22Rv1 (cell line): ENCODE measurements at regions not wholly inside any gene's neighbourhood (a gene's known extent, or its start where the extent isn't known, plus 50 kb on each side); places are given as distances from the start of the nearest gene placed in this dataset.

Source experiments
- H3K27ac ChIP-seq: fragments of 450-650 bp; 2 replicates; pipeline ENCODE4 v1.5.1; 2017
- ZFX ChIP-seq: fragments of 450-650 bp; IDR thresholded peaks from 2 replicates; pipeline ENCODE4 v1.6.1; 2017; ENCODE audit warnings: antibody characterized with exemption, borderline replicate concordance
- TF ChIP-seq, protein P1 (sequence below): fragments of 450-650 bp; IDR thresholded peaks from 2 replicates; pipeline ENCODE4 v1.5.1; 2017; ENCODE audit warnings: mild to moderate bottlenecking

DNA sequence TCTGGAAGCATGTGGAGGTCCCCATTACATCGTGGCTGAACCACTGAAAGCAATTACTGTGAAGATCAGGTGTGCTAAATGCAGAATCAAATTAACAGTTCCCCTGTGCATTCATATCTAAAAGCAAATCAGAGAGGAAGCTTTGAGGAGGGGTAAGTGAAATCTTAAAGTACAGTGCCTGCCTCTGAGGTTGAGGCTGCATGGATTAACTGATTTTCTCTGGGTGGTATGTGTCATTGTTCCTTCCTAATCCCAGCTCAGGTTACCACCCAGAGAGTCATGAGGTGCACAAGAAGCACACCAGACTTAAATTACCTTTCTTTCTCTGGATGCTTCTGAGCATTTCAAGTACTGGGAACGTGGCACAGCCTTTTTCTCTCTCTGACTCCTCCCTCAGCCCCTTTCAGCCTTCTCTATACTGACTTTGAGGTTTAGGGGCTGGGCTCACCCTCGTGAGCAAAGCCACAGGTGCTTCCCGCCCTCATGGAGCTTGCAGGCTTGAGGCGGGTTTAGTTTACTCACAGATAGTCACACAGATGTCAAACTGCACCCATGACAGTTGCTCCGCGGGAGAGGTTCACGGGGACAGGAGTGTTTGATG is 237.6 kb upstream of the CRY1 start:
- TF ChIP-seq, protein P1, sequence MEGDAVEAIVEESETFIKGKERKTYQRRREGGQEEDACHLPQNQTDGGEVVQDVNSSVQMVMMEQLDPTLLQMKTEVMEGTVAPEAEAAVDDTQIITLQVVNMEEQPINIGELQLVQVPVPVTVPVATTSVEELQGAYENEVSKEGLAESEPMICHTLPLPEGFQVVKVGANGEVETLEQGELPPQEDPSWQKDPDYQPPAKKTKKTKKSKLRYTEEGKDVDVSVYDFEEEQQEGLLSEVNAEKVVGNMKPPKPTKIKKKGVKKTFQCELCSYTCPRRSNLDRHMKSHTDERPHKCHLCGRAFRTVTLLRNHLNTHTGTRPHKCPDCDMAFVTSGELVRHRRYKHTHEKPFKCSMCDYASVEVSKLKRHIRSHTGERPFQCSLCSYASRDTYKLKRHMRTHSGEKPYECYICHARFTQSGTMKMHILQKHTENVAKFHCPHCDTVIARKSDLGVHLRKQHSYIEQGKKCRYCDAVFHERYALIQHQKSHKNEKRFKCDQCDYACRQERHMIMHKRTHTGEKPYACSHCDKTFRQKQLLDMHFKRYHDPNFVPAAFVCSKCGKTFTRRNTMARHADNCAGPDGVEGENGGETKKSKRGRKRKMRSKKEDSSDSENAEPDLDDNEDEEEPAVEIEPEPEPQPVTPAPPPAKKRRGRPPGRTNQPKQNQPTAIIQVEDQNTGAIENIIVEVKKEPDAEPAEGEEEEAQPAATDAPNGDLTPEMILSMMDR = no peak
- TF ChIP-seq ZFX = no peak
- H3K27ac ChIP-seq = no peak overlapping the region

DNA sequence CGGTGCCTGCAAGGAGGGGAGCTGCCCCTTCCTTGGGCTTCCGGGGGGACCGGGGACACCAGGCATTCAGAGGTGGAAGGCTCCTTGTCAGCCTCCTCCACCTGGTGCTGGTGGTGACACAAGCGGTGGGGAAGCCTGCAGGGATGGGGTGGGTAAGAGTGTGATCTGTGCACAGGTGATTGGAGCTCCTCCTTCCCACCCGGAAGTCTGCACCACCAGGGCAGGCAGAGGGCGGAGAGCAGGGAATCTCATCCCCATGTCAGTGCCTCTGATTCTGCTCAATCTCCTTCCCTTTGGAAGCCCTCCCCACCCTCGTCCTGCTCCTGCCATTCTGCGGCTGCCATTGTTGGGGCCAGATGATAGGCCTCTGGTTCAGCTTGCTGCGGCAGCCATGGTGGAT is 238.1 kb upstream of the CRY1 start:
- no peak overlapping the region for H3K27ac ChIP-seq
- TF ChIP-seq ZFX = no peak
- TF ChIP-seq, protein P1 = no peak

DNA sequence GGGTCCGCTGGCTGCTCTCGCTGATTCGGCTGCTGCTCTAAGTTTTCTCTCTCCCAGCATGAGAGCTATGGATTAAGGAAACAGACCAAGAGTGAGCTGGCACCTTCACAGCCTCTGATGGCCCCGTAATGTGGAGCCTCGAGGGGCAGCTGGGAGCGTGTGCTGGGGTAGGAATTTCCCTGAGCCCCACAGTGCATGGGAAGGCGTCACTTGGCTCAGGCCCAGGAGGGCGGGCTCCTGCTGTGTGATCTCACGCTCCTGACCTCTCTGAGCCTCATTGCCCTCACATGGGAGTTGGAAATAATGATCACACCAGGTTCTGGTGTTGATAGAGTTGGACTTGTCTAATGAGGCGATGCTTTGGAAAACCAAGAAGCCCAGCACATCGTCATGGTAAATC is 238.6 kb upstream of the CRY1 start:
- H3K27ac ChIP-seq = no peak overlapping the region
- no peak for TF ChIP-seq ZFX
- TF ChIP-seq, protein P1 = no peak

DNA sequence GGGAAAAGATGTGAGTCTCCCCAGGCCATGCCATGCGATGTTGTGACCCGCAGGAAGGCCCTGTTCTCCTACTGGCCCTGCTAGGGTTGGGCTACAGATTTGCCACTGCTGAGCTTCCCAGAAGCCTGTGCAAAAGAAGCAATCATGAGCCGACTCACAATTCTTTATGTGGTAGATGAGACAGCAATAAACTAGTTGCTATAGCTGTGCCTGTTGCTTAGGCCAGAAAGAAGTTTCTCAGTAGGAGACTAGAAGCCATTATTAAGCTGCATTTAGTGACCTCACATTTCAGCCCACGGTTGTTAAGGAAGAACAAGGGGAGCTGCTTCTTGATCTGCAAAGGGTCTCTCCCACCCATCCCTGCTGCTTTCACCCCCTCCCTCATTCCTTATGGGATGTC is 239.4 kb upstream of the CRY1 start:
- TF ChIP-seq, protein P1 = no peak
- no peak for TF ChIP-seq ZFX
- H3K27ac ChIP-seq = no peak overlapping the region

DNA sequence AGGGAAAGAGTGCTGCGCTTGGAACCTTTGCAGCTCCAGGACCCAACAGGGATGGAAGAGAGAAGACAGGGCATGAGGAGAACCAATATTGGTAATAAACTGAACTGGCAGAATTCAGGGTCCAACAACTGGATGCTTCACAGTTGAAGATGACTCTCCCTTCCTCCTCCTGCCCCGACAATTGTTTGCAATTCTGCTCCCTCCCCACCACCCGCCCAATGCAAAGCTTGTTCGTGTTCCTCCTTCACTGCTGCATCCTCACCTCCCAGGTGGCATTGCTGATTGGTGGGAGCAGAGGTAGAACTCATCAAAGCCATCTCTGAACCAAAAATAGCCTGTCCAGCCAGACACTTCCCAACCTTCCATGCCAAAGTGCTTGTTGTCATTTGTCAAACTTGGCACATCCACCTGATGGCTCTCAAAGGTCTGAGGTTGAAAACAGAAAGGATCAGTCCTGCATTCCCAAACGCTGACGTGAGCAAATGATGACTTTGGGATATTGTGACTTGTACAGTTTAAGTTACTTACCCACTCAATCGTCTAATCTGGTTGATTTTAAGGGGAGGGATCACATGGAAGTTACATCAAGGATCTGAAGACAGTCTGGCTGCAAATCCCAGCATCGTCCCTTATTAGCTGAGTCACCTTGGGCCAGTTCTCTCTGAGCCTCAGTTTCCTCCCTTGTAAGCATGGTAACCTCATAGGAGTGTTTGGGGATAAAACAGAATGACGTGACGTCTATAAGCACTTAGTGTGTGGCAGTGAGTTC is 242.6 kb upstream of the CRY1 start:
- no peak overlapping the region for H3K27ac ChIP-seq
- no peak for TF ChIP-seq ZFX
- TF ChIP-seq, protein P1 = no peak

DNA sequence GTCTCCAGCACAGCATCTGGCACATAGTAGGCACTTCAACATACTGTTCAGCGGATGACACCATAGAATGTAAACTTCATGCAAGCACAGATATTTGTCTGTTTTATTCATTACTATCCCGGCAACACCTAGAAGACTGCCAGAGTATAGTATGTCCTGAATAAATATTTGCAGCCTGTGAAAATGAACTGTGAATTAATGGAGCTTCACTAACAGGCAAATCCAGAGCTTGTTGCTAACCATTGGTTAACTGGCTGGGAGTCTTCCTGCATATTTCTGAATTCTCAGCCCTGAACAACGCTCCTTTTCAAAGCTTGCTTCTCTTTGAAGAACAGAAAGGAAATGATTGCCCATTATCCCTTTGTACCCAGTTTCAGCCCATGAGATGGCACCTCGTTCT is 243.3 kb upstream of the CRY1 start:
- TF ChIP-seq ZFX = no peak
- TF ChIP-seq, protein P1 = no peak
- no peak overlapping the region for H3K27ac ChIP-seq
